Erythroblast (primary cell): ENCODE measurements at regions not wholly inside any gene's neighbourhood (a gene's known extent, or its start where the extent isn't known, plus 50 kb on each side); places are given as distances from the start of the nearest gene placed in this dataset.

Source experiments
- GATA1 ChIP-seq: IDR thresholded peaks from 2 replicates; pipeline ENCODE4 v1.6.1; 2011; ENCODE audit warnings: low read depth, mild to moderate bottlenecking, control low read depth, low read length, moderate library complexity
- POLR2A ChIP-seq: IDR thresholded peaks from 2 replicates; pipeline ENCODE4 v1.6.1; 2011; ENCODE audit warnings: mild to moderate bottlenecking, low read length

- TF ChIP-seq POLR2A, result no peak
- no peak for TF ChIP-seq GATA1
Observed at GRCh38 chr2:128519517-128520215, 201.0 kb upstream of the HS6ST1 start.
